Cardiac muscle cell (in vitro differentiated cells and primary cell): ENCODE measurements at regions not wholly inside any gene's neighbourhood (a gene's known extent, or its start where the extent isn't known, plus 50 kb on each side); places are given as distances from the start of the nearest gene placed in this dataset.

Experiments used
- DNase-seq, 2 donors: peaks; one replicate each; pipeline versions ENCODE4 v3.0.0 to v3.0.0-alpha.2; 2010 to 2017; ENCODE audit warnings: low read depth in 1 of 2, low spot score in 1 of 2
- H3K27ac ChIP-seq: fragments of 200-600 bp; sonication (generic); 2 replicates; pipeline ENCODE4 v1.5.1; 2016
- H3K27me3 ChIP-seq: fragments of 200-600 bp; sonication (generic); 2 replicates; pipeline ENCODE4 v1.6.0; 2016; ENCODE audit warnings: control low read depth
- H3K36me3 ChIP-seq: fragments of 200-600 bp; sonication (generic); 2 replicates; pipeline ENCODE4 v1.5.1; 2016; ENCODE audit warnings: control low read depth
- H3K4me1 ChIP-seq: fragments of 200-600 bp; sonication (generic); 2 replicates; pipeline ENCODE4 v1.8.1; 2017; ENCODE audit warnings: low read depth, mild to moderate bottlenecking, mixed run types
- H3K4me3 ChIP-seq: fragments of 200-600 bp; sonication (generic); 2 replicates; pipeline ENCODE4 v1.5.1; 2016; ENCODE audit warnings: mild to moderate bottlenecking
- H3K9me3 ChIP-seq: fragments of 200-600 bp; sonication (generic); 2 replicates; pipeline ENCODE4 v1.5.1; 2017; ENCODE audit warnings: low read depth, mild to moderate bottlenecking, control low read depth
- TF ChIP-seq, protein P1 (sequence below): IDR thresholded peaks from 2 replicates; pipeline ENCODE4 v1.5.1; 2012; ENCODE audit warnings: low read depth, mild to moderate bottlenecking, low read length

DNA sequence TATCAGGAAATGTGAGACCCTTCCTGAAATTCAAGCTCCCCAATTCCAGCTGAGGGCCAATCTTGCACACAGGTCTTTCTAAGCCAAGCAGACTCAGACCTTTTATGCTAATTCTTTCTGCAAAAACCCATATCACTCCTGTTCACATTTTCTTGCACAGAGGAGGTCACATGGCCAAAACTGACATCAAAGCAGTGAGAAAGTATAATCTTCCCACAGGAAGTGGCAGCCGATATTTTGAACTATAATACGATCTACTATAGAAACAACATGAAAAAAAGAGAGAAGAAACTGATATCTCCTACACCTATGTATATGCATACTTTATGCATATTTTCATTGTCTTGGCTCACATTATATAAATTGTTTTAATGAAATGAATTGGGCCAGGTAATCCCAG, 132.9 kb upstream of the SSTR1 start:
- Histone ChIP-seq H3K27me3 (no peaks in the 10 kb centered on the region), H3K4me3 (no peak overlapping the region), H3K27ac (no peak overlapping the region), H3K36me3 (no peaks in the 10 kb centered on the region), H3K4me1 (peaks cover 9% of the 10 kb centered on the region), H3K9me3 (no peaks in the 10 kb centered on the region)
- TF ChIP-seq, protein P1, sequence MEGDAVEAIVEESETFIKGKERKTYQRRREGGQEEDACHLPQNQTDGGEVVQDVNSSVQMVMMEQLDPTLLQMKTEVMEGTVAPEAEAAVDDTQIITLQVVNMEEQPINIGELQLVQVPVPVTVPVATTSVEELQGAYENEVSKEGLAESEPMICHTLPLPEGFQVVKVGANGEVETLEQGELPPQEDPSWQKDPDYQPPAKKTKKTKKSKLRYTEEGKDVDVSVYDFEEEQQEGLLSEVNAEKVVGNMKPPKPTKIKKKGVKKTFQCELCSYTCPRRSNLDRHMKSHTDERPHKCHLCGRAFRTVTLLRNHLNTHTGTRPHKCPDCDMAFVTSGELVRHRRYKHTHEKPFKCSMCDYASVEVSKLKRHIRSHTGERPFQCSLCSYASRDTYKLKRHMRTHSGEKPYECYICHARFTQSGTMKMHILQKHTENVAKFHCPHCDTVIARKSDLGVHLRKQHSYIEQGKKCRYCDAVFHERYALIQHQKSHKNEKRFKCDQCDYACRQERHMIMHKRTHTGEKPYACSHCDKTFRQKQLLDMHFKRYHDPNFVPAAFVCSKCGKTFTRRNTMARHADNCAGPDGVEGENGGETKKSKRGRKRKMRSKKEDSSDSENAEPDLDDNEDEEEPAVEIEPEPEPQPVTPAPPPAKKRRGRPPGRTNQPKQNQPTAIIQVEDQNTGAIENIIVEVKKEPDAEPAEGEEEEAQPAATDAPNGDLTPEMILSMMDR: no peak
- no peak for DNase-seq

DNA sequence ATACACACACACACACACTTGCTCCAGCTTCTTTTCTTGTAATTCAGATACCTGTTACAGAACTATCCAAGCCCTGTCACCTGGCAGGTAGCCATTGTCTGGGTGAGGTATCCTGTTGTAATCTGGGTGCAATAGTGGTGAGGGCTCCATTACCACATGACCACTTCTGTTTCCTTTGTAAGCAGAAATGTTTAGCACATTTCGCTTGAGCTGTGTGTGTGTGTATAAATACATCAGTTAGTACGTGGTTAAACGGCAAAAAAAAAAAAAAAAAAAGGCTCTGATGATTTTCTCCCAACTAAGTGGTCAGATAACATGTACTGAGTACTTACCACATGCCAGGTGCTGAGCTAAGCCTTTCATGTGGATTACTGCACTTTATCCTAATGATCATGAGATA, 129.3 kb upstream of the SSTR1 start:
- Histone ChIP-seq H3K4me3 (no peak overlapping the region), H3K27me3 (no peaks in the 10 kb centered on the region), H3K4me1 (peaks cover 9% of the 10 kb centered on the region), H3K9me3 (no peaks in the 10 kb centered on the region), H3K36me3 (no peaks in the 10 kb centered on the region), H3K27ac (no peak overlapping the region)
- DNase-seq: no peak
- TF ChIP-seq, protein P1: no peak

DNA sequence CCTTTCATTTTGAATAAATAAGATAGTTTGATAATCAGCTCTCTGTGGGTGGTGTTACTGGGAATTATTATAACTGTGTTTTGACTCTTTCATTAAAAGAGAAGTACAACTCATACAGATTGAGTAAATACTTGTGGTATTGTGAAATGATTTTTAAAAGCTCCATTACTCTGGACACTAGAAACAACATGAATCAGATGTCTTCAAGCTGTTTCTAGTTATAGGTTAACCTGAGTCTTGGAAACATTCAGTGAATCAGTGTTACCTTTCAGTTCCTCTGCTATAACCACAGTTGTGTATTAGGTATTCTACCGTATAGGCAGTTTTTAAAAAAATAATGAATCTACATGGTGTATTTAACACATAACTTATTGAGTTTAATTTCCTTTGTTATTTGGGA, 128.4 kb upstream of the SSTR1 start:
- Histone ChIP-seq H3K4me3 (no peak overlapping the region), H3K27me3 (no peaks in the 10 kb centered on the region), H3K36me3 (no peaks in the 10 kb centered on the region), H3K27ac (no peak overlapping the region), H3K4me1 (peaks cover 9% of the 10 kb centered on the region), H3K9me3 (no peaks in the 10 kb centered on the region)
- TF ChIP-seq, protein P1: no peak
- DNase-seq: no peak

DNA sequence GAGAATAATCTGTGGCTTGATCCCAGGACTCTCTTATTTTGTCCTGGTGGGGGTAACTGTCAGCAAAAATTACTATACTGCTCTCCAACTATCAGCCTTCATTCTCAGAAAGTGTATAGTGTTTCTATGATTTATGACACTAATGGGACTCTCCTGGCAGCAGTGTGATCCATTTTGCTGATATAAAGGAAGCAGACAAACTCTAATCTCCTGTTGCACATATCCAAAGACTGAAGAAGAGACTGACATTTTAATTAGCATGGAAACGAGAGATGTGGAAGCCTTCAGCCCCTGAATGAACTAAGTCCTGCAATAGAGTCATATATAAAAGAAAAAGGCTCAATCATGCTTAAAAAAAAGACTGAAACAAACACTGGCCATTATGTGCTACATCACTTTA, 127.8 kb upstream of the SSTR1 start:
- Histone ChIP-seq H3K9me3 (no peaks in the 10 kb centered on the region), H3K27me3 (no peaks in the 10 kb centered on the region), H3K36me3 (no peaks in the 10 kb centered on the region), H3K4me3 (no peak overlapping the region), H3K4me1 (peaks cover 9% of the 10 kb centered on the region), H3K27ac (no peak overlapping the region)
- TF ChIP-seq, protein P1: no peak
- DNase-seq: no peak

DNA sequence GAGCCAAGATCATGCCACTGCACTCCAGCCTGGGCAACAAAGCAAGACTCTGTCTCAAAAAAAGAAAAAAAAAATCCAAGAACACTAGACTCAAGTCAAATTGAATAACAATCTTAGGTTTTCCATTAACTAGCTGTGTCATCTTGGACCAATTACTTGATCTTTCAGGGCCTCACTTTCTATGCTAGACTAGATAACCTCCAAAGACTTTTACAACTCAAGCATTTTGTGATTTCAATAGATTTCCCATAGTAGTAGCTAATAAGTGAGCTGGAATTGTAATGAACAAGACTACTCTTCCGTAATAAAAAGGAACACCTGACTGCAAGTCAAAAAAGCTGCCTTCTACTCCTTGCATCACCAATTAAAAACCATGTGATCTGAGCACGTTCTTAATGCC, 127.0 kb upstream of the SSTR1 start:
- H3K27ac ChIP-seq: no peak overlapping the region
- H3K36me3 ChIP-seq: no peaks in the 10 kb centered on the region
- H3K27me3 ChIP-seq: no peaks in the 10 kb centered on the region
- H3K4me3 ChIP-seq: no peak overlapping the region
- peaks cover 9% of the 10 kb centered on the region for H3K4me1 ChIP-seq
- TF ChIP-seq, protein P1: no peak
- H3K9me3 ChIP-seq: no peaks in the 10 kb centered on the region
- no peak for DNase-seq

DNA sequence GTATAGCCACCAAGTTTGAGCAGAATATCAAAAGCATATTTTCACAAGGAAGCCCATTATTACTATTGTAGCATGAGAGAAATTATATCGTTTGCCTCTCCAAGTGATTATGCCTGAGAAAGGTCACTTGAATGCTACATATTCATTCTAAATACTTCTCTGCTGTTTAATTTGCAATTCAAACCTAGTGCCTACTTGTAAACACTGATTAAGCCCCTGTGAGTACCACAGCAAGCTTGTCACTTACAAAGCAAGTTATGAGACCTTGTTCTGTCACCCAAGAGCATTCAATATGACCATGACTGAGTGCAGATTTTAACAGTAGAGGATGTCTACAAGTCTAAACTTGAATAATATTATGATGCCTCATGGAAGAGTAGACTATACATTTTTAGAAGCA, 124.7 kb upstream of the SSTR1 start:
- DNase-seq: no peak
- H3K27ac ChIP-seq: no peak overlapping the region
- H3K36me3 ChIP-seq: no peaks in the 10 kb centered on the region
- no peaks in the 10 kb centered on the region for H3K4me1 ChIP-seq
- TF ChIP-seq, protein P1: no peak
- H3K27me3 ChIP-seq: no peaks in the 10 kb centered on the region
- H3K4me3 ChIP-seq: no peak overlapping the region
- H3K9me3 ChIP-seq: no peaks in the 10 kb centered on the region
